ENCODE measurements at regions not wholly inside any gene's neighbourhood (a gene's known extent, or its start where the extent isn't known, plus 50 kb on each side); places are given as distances from the start of the nearest gene placed in this dataset.
"Not testable (repeated sequence)": the region's sequence is repeated elsewhere in the genome, so short reads cannot be mapped to it uniquely, and the experiment has no call there.

GRCh38 chr1:82829527-82829926 lies 1028.8 kb downstream of the ADGRL2 start:
- DNase-seq (ENCODE audit: low read depth) = no peak

- DNase-seq (ENCODE audit: low read depth) = no peak
These were observed 1023.1 kb downstream of the ADGRL2 start for GRCh38 chr1:82823876-82824275.

GRCh38 chr1:82820816-82821215 lies 1020.1 kb downstream of the ADGRL2 start:
- DNase-seq (ENCODE audit: low read depth) = no peak

- no peak for DNase-seq (ENCODE audit: low read depth)
These were observed 1018.5 kb downstream of the ADGRL2 start for GRCh38 chr1:82819234-82819633.

GRCh38 chr1:82818586-82818985 lies 1017.9 kb downstream of the ADGRL2 start:
- no peak for DNase-seq (ENCODE audit: low read depth)

GRCh38 chr1:82813386-82813785 lies 1012.7 kb downstream of the ADGRL2 start:
- no peak for DNase-seq (ENCODE audit: low read depth)

- no peak for DNase-seq (ENCODE audit: low read depth)
These were observed 1009.9 kb downstream of the ADGRL2 start for GRCh38 chr1:82810601-82811000.

- no peak for DNase-seq (ENCODE audit: low read depth)
These were observed 1006.8 kb downstream of the ADGRL2 start for GRCh38 chr1:82807563-82807962.

GRCh38 chr1:82806133-82806532 lies 1005.4 kb downstream of the ADGRL2 start:
- DNase-seq (ENCODE audit: low read depth) = no peak

- no peak for DNase-seq (ENCODE audit: low read depth)
These were observed 1000.4 kb downstream of the ADGRL2 start for GRCh38 chr1:82801176-82801575.

GRCh38 chr1:82800721-82801120 lies 1000.0 kb downstream of the ADGRL2 start:
- no peak for DNase-seq (ENCODE audit: low read depth)

GRCh38 chr1:82799261-82799660 lies 998.5 kb downstream of the ADGRL2 start:
- DNase-seq (ENCODE audit: low read depth) = no peak

- DNase-seq (ENCODE audit: low read depth) = no peak
These were observed 994.9 kb downstream of the ADGRL2 start for GRCh38 chr1:82795508-82796149.

- DNase-seq (ENCODE audit: low read depth) = no peak
These were observed 991.4 kb downstream of the ADGRL2 start for GRCh38 chr1:82792151-82792550.

- DNase-seq (ENCODE audit: low read depth) = no peak
These were observed 989.8 kb downstream of the ADGRL2 start for GRCh38 chr1:82790556-82790955.

- no peak for DNase-seq (ENCODE audit: low read depth)
These were observed 987.9 kb downstream of the ADGRL2 start for GRCh38 chr1:82788660-82789059.

GRCh38 chr1:82788038-82788437 lies 987.3 kb downstream of the ADGRL2 start:
- DNase-seq (ENCODE audit: low read depth) = no peak

GRCh38 chr1:82786883-82787282 lies 986.1 kb downstream of the ADGRL2 start:
- DNase-seq (ENCODE audit: low read depth) = no peak

GRCh38 chr1:82785268-82785790 lies 984.6 kb downstream of the ADGRL2 start:
- no peak for DNase-seq (ENCODE audit: low read depth)

- no peak for DNase-seq (ENCODE audit: low read depth)
These were observed 982.3 kb downstream of the ADGRL2 start for GRCh38 chr1:82783044-82783443.

- no peak for DNase-seq (ENCODE audit: low read depth)
These were observed 981.9 kb downstream of the ADGRL2 start for GRCh38 chr1:82782599-82782998.

GRCh38 chr1:82778612-82779011 lies 977.9 kb downstream of the ADGRL2 start:
- peak; percentile 2 for DNase-seq (ENCODE audit: low read depth)

- no peak for DNase-seq (ENCODE audit: low read depth)
These were observed 976.5 kb downstream of the ADGRL2 start for GRCh38 chr1:82777240-82777639.

- DNase-seq (ENCODE audit: low read depth) = not testable (repeated sequence)
These were observed 976.0 kb downstream of the ADGRL2 start for GRCh38 chr1:82776730-82777129.

Data from ELR (cell line).